BJ (cell line): ENCODE measurements at regions not wholly inside any gene's neighbourhood (a gene's known extent, or its start where the extent isn't known, plus 50 kb on each side); places are given as distances from the start of the nearest gene placed in this dataset.

Experiments used
- CTCF ChIA-PET: fragments of 350-600 bp; formaldehyde crosslinking; extraction: SDS; loops from one replicate; lab custom pipeline; 2021; ENCODE audit warnings: antibody characterized with exemption, inconsistent platforms; lab: Yijun Ruan, JAX
- POLR2A ChIA-PET: fragments of 300-600 bp; sonication (Branson Sonifier 250); formaldehyde crosslinking; extraction: SDS; loops from one replicate; lab custom pipeline; 2021; ENCODE audit warnings: antibody characterized with exemption; lab: Charles Lee
- DNase-seq: peaks from one replicate; pipeline ENCODE4 v3.0.0-alpha.2; 2011; ENCODE audit warnings: low read depth
- H3K27me3 ChIP-seq: 2 replicates; pipeline ENCODE4 v1.6.0; 2011; ENCODE audit warnings: low read length; ENCODE audit not compliant: control insufficient read depth, insufficient read depth
- H3K36me3 ChIP-seq: 2 replicates; pipeline ENCODE4 v1.5.1; 2011; ENCODE audit warnings: low read length; ENCODE audit not compliant: control insufficient read depth, insufficient read depth
- H3K4me3 ChIP-seq: 2 replicates; pipeline ENCODE4 v1.5.1; 2011; ENCODE audit warnings: low read depth, mild to moderate bottlenecking, control low read depth, low read length
- CTCF ChIP-seq: IDR thresholded peaks from 2 replicates; pipeline ENCODE4 v1.5.1; 2011; ENCODE audit warnings: low read depth, mild to moderate bottlenecking, control low read depth, inconsistent platforms, low read length, moderate library complexity; ENCODE audit not compliant: insufficient read depth

GRCh38 chr4:98745366-98745765 lies 87.0 kb upstream of the TSPAN5 start:
- TF ChIP-seq CTCF: peak; percentile 52
- no peak overlapping the region for H3K4me3 ChIP-seq
- DNase-seq: no peak
- no peaks in the 10 kb centered on the region for H3K27me3 ChIP-seq
- no peaks in the 10 kb centered on the region for H3K36me3 ChIP-seq
- ChIA-PET POLR2A (no interaction called here), CTCF (interaction anchor here (0.6 to 1.5 kb wide), 2 partner anchors 12 to 170 kb away, joined by 3 to 4 read pairs; no protein-coding TSS in a partner anchor)

DNA sequence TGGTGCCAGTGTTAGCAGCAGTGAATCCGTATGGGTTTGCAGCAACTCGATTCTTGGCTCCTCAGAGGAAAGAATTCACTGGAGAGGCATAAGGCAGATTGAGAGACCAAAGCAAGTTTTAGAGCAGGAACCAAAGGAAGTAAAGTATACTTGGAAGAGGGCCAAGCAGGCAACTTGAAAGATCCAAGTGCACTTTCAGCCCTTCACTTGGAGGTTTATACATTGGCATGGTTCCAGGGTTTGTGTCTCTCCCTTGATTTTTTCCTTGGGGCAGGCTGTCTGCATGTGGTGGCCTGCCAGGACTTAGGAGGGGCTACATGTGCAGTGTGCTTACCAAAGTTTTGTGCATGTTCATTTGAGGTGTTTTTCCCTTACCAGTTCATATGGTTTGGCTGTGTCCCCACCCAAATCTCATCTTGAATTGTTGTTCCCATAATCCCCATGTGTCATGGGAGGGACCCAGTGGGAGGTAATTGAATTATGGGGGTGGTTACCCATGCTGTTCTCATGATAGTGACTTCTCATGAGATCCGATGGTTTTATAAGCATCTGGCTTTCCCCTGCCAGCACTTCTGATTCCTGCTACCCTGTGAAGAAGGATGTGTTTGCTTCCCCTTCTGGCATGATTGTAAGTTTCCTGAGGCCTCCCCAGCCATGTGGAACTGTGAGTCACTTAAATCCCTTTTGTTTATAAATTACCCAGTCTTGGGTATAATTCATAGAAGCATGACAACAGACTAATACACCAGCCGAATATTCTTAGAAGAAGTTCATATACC lies 86.2 kb upstream of the TSPAN5 start:
- DNase-seq: no peak
- Histone ChIP-seq H3K36me3 (no peaks in the 10 kb centered on the region), H3K4me3 (no peak overlapping the region), H3K27me3 (no peaks in the 10 kb centered on the region)
- ChIA-PET POLR2A (no interaction called here), CTCF (interaction anchor here (1.4 to 1.8 kb wide), 3 partner anchors 11 to 251 kb away, joined by 3 to 5 read pairs (median 4); partner anchors contain the start of gene METAP1)
- TF ChIP-seq CTCF: no peak

GRCh38 chr4:98741952-98742351 lies 83.5 kb upstream of the TSPAN5 start:
- POLR2A ChIA-PET: no interaction called here
- H3K27me3 ChIP-seq: no peaks in the 10 kb centered on the region
- no peak for TF ChIP-seq CTCF
- H3K36me3 ChIP-seq: no peaks in the 10 kb centered on the region
- DNase-seq: no peak
- no peak overlapping the region for H3K4me3 ChIP-seq
- CTCF ChIA-PET: no interaction called here

GRCh38 chr4:98739751-98740150 lies 81.3 kb upstream of the TSPAN5 start:
- Histone ChIP-seq H3K4me3 (no peak overlapping the region), H3K27me3 (no peaks in the 10 kb centered on the region), H3K36me3 (no peaks in the 10 kb centered on the region)
- TF ChIP-seq CTCF: no peak
- ChIA-PET CTCF (no interaction called here), POLR2A (no interaction called here)
- no peak for DNase-seq

- no peak for DNase-seq
- ChIA-PET CTCF (interaction anchor here (1.0 kb wide), 1 partner anchor 10 kb away, joined by 5 read pairs; no protein-coding TSS in a partner anchor), POLR2A (no interaction called here)
- Histone ChIP-seq H3K36me3 (no peaks in the 10 kb centered on the region), H3K27me3 (no peaks in the 10 kb centered on the region), H3K4me3 (no peak overlapping the region)
- TF ChIP-seq CTCF: no peak
Measured at GRCh38 chr4:98733601-98734000, 75.2 kb upstream of the TSPAN5 start.
